Cardiac muscle cell (in vitro differentiated cells and primary cell): ENCODE measurements at regions not wholly inside any gene's neighbourhood (a gene's known extent, or its start where the extent isn't known, plus 50 kb on each side); places are given as distances from the start of the nearest gene placed in this dataset.

ENCODE experiments used
- DNase-seq, 2 donors: peaks; one replicate each; pipeline versions ENCODE4 v3.0.0 to v3.0.0-alpha.2; 2010 to 2017; ENCODE audit warnings: low read depth in 1 of 2, low spot score in 1 of 2
- H3K27ac ChIP-seq: fragments of 200-600 bp; sonication (generic); 2 replicates; pipeline ENCODE4 v1.5.1; 2016
- H3K27me3 ChIP-seq: fragments of 200-600 bp; sonication (generic); 2 replicates; pipeline ENCODE4 v1.6.0; 2016; ENCODE audit warnings: control low read depth
- H3K36me3 ChIP-seq: fragments of 200-600 bp; sonication (generic); 2 replicates; pipeline ENCODE4 v1.5.1; 2016; ENCODE audit warnings: control low read depth
- H3K4me1 ChIP-seq: fragments of 200-600 bp; sonication (generic); 2 replicates; pipeline ENCODE4 v1.8.1; 2017; ENCODE audit warnings: low read depth, mild to moderate bottlenecking, mixed run types
- H3K4me3 ChIP-seq: fragments of 200-600 bp; sonication (generic); 2 replicates; pipeline ENCODE4 v1.5.1; 2016; ENCODE audit warnings: mild to moderate bottlenecking
- H3K9me3 ChIP-seq: fragments of 200-600 bp; sonication (generic); 2 replicates; pipeline ENCODE4 v1.5.1; 2017; ENCODE audit warnings: low read depth, mild to moderate bottlenecking, control low read depth
- CTCF ChIP-seq: IDR thresholded peaks from 2 replicates; pipeline ENCODE4 v1.5.1; 2012; ENCODE audit warnings: low read depth, mild to moderate bottlenecking, low read length

GRCh38 chr15:79192462-79193036, 90.0 kb upstream of the ANKRD34C start:
- TF ChIP-seq CTCF, result no peak
- Histone ChIP-seq H3K9me3 (no peaks in the 10 kb centered on the region), H3K27me3 (no peaks in the 10 kb centered on the region), H3K4me1 (peaks cover 17% of the 10 kb centered on the region), H3K36me3 (no peaks in the 10 kb centered on the region), H3K4me3 (no peak overlapping the region), H3K27ac (peak overlapping the region; percentile 71)
- DNase-seq, result peak in 1 of 2 donors; percentile 68

GRCh38 chr15:79190093-79190492, 92.4 kb upstream of the ANKRD34C start:
- no peak for DNase-seq
- H3K4me3 ChIP-seq, result no peak overlapping the region
- H3K27ac ChIP-seq, result no peak overlapping the region
- TF ChIP-seq CTCF, result no peak
- no peaks in the 10 kb centered on the region for H3K36me3 ChIP-seq
- peaks cover 17% of the 10 kb centered on the region for H3K4me1 ChIP-seq
- no peaks in the 10 kb centered on the region for H3K27me3 ChIP-seq
- H3K9me3 ChIP-seq, result no peaks in the 10 kb centered on the region

GRCh38 chr15:79186616-79187015, 95.9 kb upstream of the ANKRD34C start:
- no peaks in the 10 kb centered on the region for H3K27me3 ChIP-seq
- no peak for DNase-seq
- no peaks in the 10 kb centered on the region for H3K4me1 ChIP-seq
- no peaks in the 10 kb centered on the region for H3K9me3 ChIP-seq
- no peak overlapping the region for H3K27ac ChIP-seq
- no peaks in the 10 kb centered on the region for H3K36me3 ChIP-seq
- H3K4me3 ChIP-seq, result no peak overlapping the region
- TF ChIP-seq CTCF, result no peak

- Histone ChIP-seq H3K4me1 (no peaks in the 10 kb centered on the region), H3K9me3 (no peaks in the 10 kb centered on the region), H3K36me3 (no peaks in the 10 kb centered on the region), H3K4me3 (no peak overlapping the region), H3K27me3 (no peaks in the 10 kb centered on the region), H3K27ac (no peak overlapping the region)
- peak; percentile 21 for TF ChIP-seq CTCF
- no peak for DNase-seq
Observed at GRCh38 chr15:79185199-79185598, 94.6 kb upstream of the RASGRF1 start.

- H3K9me3 ChIP-seq, result no peaks in the 10 kb centered on the region
Observed at GRCh38 chr15:79184465-79184892, 93.9 kb upstream of the RASGRF1 start.

More at GRCh38 chr15:79184465-79184892, 93.9 kb upstream of the RASGRF1 start:
- Histone ChIP-seq H3K27me3 (no peaks in the 10 kb centered on the region), H3K27ac (no peak overlapping the region), H3K36me3 (no peaks in the 10 kb centered on the region), H3K4me3 (no peak overlapping the region), H3K4me1 (no peaks in the 10 kb centered on the region)
- peak; percentile 69 to 80 for DNase-seq
- peak; percentile 98 for TF ChIP-seq CTCF
